ENCODE measurements at regions not wholly inside any gene's neighbourhood (a gene's known extent, or its start where the extent isn't known, plus 50 kb on each side); places are given as distances from the start of the nearest gene placed in this dataset.

DNA sequence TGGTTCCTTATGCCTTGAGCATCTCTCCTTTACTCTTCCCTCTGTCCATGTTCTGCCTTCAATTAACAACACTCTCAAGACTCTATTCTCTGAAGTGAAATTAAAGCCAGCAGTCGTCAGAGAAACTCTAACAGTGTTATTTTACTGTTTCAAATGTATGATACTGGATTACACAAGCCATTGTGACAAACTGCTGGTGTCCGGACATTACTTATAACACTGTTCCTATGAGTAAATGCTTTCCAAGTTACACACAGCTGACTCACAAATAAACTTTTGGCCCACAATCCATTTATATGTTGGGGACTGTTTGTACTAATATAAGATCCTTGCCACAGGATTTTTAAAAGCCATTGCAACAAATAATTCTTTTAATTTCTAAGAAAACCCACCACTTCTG lies 63.2 kb upstream of the GHR start:
- TF ChIP-seq, protein P1, sequence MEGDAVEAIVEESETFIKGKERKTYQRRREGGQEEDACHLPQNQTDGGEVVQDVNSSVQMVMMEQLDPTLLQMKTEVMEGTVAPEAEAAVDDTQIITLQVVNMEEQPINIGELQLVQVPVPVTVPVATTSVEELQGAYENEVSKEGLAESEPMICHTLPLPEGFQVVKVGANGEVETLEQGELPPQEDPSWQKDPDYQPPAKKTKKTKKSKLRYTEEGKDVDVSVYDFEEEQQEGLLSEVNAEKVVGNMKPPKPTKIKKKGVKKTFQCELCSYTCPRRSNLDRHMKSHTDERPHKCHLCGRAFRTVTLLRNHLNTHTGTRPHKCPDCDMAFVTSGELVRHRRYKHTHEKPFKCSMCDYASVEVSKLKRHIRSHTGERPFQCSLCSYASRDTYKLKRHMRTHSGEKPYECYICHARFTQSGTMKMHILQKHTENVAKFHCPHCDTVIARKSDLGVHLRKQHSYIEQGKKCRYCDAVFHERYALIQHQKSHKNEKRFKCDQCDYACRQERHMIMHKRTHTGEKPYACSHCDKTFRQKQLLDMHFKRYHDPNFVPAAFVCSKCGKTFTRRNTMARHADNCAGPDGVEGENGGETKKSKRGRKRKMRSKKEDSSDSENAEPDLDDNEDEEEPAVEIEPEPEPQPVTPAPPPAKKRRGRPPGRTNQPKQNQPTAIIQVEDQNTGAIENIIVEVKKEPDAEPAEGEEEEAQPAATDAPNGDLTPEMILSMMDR (IDR thresholded peaks at IDR 0.05; ENCODE audit: unreplicated experiment): no peak
- ChIA-PET POLR2A (interaction anchor here (1.7 kb wide), 1 partner anchor 12 kb away, joined by 4 read pairs; no protein-coding TSS in a partner anchor), CTCF (interaction anchor here (0.6 to 0.8 kb wide), 2 partner anchors 206 to 497 kb away, joined by 3 to 4 read pairs; no protein-coding TSS in a partner anchor)
- intact Hi-C loops (cut with micrococcal nuclease): no loop called here
- Mint-ChIP-seq H3K27me3 (ENCODE audit: insufficient read depth, unreplicated experiment) (no peaks in the 10 kb centered on the region), H3K4me1 (ENCODE audit: insufficient read depth, unreplicated experiment) (peaks cover 27% of the 10 kb centered on the region), H3K9me3 (ENCODE audit: unreplicated experiment) (no peaks in the 10 kb centered on the region), H3K36me3 (ENCODE audit: insufficient read depth, unreplicated experiment) (no peaks in the 10 kb centered on the region), H3K27ac (ENCODE audit: low read depth, unreplicated experiment) (peak overlapping the region; percentile 76), H3K4me3 (ENCODE audit: unreplicated experiment) (no peak overlapping the region)
- DNase-seq (ENCODE audit: unreplicated experiment): peak; percentile 58
- BruUV-seq (replicated peaks): no TSS peak

DNA sequence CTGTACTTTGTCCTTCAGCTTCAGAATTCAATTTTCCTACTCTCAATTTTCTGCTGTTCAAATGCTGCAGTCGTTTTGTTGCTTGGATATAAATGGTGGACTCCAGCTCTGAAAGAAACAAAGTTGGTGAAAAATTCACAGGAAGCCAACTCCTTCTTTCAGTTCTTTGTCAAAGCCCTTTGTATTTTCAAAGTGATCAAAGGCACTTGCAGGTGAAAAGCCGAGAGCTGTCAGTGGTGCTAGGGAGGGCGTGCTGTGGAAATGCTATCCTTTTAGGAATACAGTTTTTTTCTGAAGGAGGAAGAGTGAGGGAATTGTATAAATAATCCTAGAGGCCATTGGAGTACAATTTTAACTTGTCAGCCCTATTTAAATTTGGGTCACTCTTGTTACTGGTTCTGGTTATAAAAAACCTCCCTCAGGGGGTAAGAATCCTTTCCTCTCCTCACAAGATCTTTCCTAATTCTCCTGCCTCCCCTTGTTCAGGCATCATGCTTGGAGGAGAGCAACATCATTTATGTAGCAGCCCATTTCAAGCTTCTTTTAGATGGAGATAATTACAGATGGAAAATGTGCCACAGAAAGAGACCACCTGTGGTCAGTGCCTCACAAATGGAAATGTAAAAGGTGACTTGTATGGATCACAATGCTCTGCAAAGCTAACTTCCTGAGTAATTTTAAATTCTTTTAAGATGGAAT lies 62.5 kb upstream of the GHR start:
- Mint-ChIP-seq H3K27me3 (ENCODE audit: insufficient read depth, unreplicated experiment) (no peaks in the 10 kb centered on the region), H3K9me3 (ENCODE audit: unreplicated experiment) (no peaks in the 10 kb centered on the region), H3K36me3 (ENCODE audit: insufficient read depth, unreplicated experiment) (no peaks in the 10 kb centered on the region), H3K4me1 (ENCODE audit: insufficient read depth, unreplicated experiment) (peaks cover 26% of the 10 kb centered on the region), H3K4me3 (ENCODE audit: unreplicated experiment) (no peak overlapping the region), H3K27ac (ENCODE audit: low read depth, unreplicated experiment) (peak overlapping the region; percentile 76)
- POLR2A ChIA-PET: interaction anchor here (1.7 kb wide), 1 partner anchor 12 kb away, joined by 4 read pairs; no protein-coding TSS in a partner anchor
- CTCF ChIA-PET: interaction anchor here (0.6 to 0.7 kb wide), 2 partner anchors 205 to 216 kb away, joined by 3 to 4 read pairs; no protein-coding TSS in a partner anchor
- BruUV-seq (replicated peaks): no TSS peak
- no peak for DNase-seq (ENCODE audit: unreplicated experiment)
- intact Hi-C loops (cut with micrococcal nuclease): no loop called here
- TF ChIP-seq, protein P1 (IDR thresholded peaks at IDR 0.05; ENCODE audit: unreplicated experiment): no peak

GRCh38 chr5:42361315-42361688 lies 61.9 kb upstream of the GHR start:
- H3K9me3 Mint-ChIP-seq (ENCODE audit: unreplicated experiment): no peaks in the 10 kb centered on the region
- peak; percentile 21 for DNase-seq (ENCODE audit: unreplicated experiment)
- intact Hi-C loops (cut with micrococcal nuclease): no loop called here
- ChIA-PET CTCF (no interaction called here), POLR2A (interaction anchor here (1.7 kb wide), 1 partner anchor 13 kb away, joined by 4 read pairs; no protein-coding TSS in a partner anchor)
- H3K4me3 Mint-ChIP-seq (ENCODE audit: unreplicated experiment): no peak overlapping the region
- peaks cover 21% of the 10 kb centered on the region for H3K4me1 Mint-ChIP-seq (ENCODE audit: insufficient read depth, unreplicated experiment)
- no peaks in the 10 kb centered on the region for H3K36me3 Mint-ChIP-seq (ENCODE audit: insufficient read depth, unreplicated experiment)
- TF ChIP-seq, protein P1 (IDR thresholded peaks at IDR 0.05; ENCODE audit: unreplicated experiment): no peak
- H3K27ac Mint-ChIP-seq (ENCODE audit: low read depth, unreplicated experiment): no peak overlapping the region
- BruUV-seq (replicated peaks): no TSS peak
- no peaks in the 10 kb centered on the region for H3K27me3 Mint-ChIP-seq (ENCODE audit: insufficient read depth, unreplicated experiment)

- ChIA-PET CTCF (interaction anchor here (0.6 to 0.9 kb wide), 2 partner anchors 8 to 140 kb away, joined by 3 read pairs; no protein-coding TSS in a partner anchor), POLR2A (no interaction called here)
- Mint-ChIP-seq H3K36me3 (ENCODE audit: insufficient read depth, unreplicated experiment) (no peaks in the 10 kb centered on the region), H3K4me3 (ENCODE audit: unreplicated experiment) (no peak overlapping the region), H3K27ac (ENCODE audit: low read depth, unreplicated experiment) (no peak overlapping the region), H3K27me3 (ENCODE audit: insufficient read depth, unreplicated experiment) (no peaks in the 10 kb centered on the region), H3K4me1 (ENCODE audit: insufficient read depth, unreplicated experiment) (peaks cover 7% of the 10 kb centered on the region), H3K9me3 (ENCODE audit: unreplicated experiment) (no peaks in the 10 kb centered on the region)
- intact Hi-C loops (cut with micrococcal nuclease): no loop called here
- TF ChIP-seq, protein P1 (IDR thresholded peaks at IDR 0.05; ENCODE audit: unreplicated experiment): no peak
- no TSS peak for BruUV-seq (replicated peaks)
- no peak for DNase-seq (ENCODE audit: unreplicated experiment)
Measured at GRCh38 chr5:42366051-42366450, 57.2 kb upstream of the GHR start.

Measured in MCF 10A (cell line).